Upper lobe of left lung (tissue), 4 donors: ENCODE measurements at regions not wholly inside any gene's neighbourhood (a gene's known extent, or its start where the extent isn't known, plus 50 kb on each side); places are given as distances from the start of the nearest gene placed in this dataset.

Experiments
- POLR2A ChIP-seq, 4 donors: fragments of 450-650 bp; IDR thresholded peaks; one replicate each; pipeline ENCODE4 v1.5.1; 2016 to 2017; ENCODE audit warnings: antibody characterized with exemption in 4 of 4, mild to moderate bottlenecking in 2 of 4
- POLR2AphosphoS5 ChIP-seq, 2 donors: sonication (generic); formaldehyde crosslinking; IDR thresholded peaks; one replicate each; pipeline ENCODE4 v1.5.1; 2017; ENCODE audit warnings: antibody characterized with exemption in 2 of 2

GRCh38 chrX:104325213-104325585, 70.5 kb upstream of the ESX1 start:
- TF ChIP-seq POLR2AphosphoS5 (IDR thresholded peaks at IDR 0.05) (no peak), POLR2A (IDR thresholded peaks at IDR 0.05) (no peak)
